Hepatocyte (in vitro differentiated cells): ENCODE measurements at regions not wholly inside any gene's neighbourhood (a gene's known extent, or its start where the extent isn't known, plus 50 kb on each side); places are given as distances from the start of the nearest gene placed in this dataset.

ENCODE experiments used
- CTCF ChIP-seq: fragments of 200-600 bp; sonication (generic); IDR thresholded peaks from 2 replicates; pipeline ENCODE4 v1.5.1; 2016; ENCODE audit warnings: antibody characterized with exemption, mild to moderate bottlenecking; ENCODE audit not compliant: poor library complexity
- EZH2 ChIP-seq: fragments of 200-600 bp; sonication (generic); IDR thresholded peaks from 2 replicates; pipeline ENCODE4 v1.6.1; 2016; ENCODE audit warnings: antibody characterized with exemption, mild to moderate bottlenecking, borderline replicate concordance
- EZH2phosphoT487 ChIP-seq: fragments of 200-600 bp; sonication (generic); IDR thresholded peaks from one replicate; pipeline ENCODE4 v1.6.1; 2018; ENCODE audit warnings: antibody characterized with exemption, mild to moderate bottlenecking, low read depth, moderate library complexity; ENCODE audit not compliant: unreplicated experiment, severe bottlenecking

- no peak for TF ChIP-seq CTCF
- no peak for TF ChIP-seq EZH2phosphoT487
- no peak for TF ChIP-seq EZH2
Measured at GRCh38 chr16:26261621-26262020, 569.9 kb downstream of the HS3ST4 start.
